ENCODE measurements at regions not wholly inside any gene's neighbourhood (a gene's known extent, or its start where the extent isn't known, plus 50 kb on each side); places are given as distances from the start of the nearest gene placed in this dataset.
A peak's percentile ranks its signal among the peaks of the same experiment; 100 is the strongest.
"Not testable (repeated sequence)": the region's sequence is repeated elsewhere in the genome, so short reads cannot be mapped to it uniquely, and the experiment has no call there.

GRCh38 chr11:43129329-43129728, 182.5 kb upstream of the API5 start:
- DNase-seq (ENCODE audit: low read depth in 2 of 2), result no peak

GRCh38 chr11:43130616-43131015, 181.2 kb upstream of the API5 start:
- DNase-seq (ENCODE audit: low read depth in 2 of 2), result no peak

GRCh38 chr11:43135966-43136534, 175.7 kb upstream of the API5 start:
- no peak for DNase-seq (ENCODE audit: low read depth in 2 of 2)

- no peak for DNase-seq (ENCODE audit: low read depth in 2 of 2)
Measured at GRCh38 chr11:43138621-43139140, 173.1 kb upstream of the API5 start.

- no peak for DNase-seq (ENCODE audit: low read depth in 2 of 2)
Measured at GRCh38 chr11:43145653-43146052, 166.1 kb upstream of the API5 start.

GRCh38 chr11:43150697-43151096, 161.1 kb upstream of the API5 start:
- no peak for DNase-seq (ENCODE audit: low read depth in 2 of 2)

- DNase-seq (ENCODE audit: low read depth in 2 of 2), result no peak
Measured at GRCh38 chr11:43164831-43165230, 147.0 kb upstream of the API5 start.

GRCh38 chr11:43165393-43165792, 146.4 kb upstream of the API5 start:
- DNase-seq (ENCODE audit: low read depth in 2 of 2), result not testable (repeated sequence)

- not testable (repeated sequence) for DNase-seq (ENCODE audit: low read depth in 2 of 2)
Measured at GRCh38 chr11:43168241-43168640, 143.6 kb upstream of the API5 start.

- DNase-seq (ENCODE audit: low read depth in 2 of 2), result no peak
Measured at GRCh38 chr11:43172477-43172876, 139.3 kb upstream of the API5 start.

GRCh38 chr11:43177975-43178374, 133.8 kb upstream of the API5 start:
- DNase-seq (ENCODE audit: low read depth in 2 of 2), result no peak

GRCh38 chr11:43194459-43194858, 117.3 kb upstream of the API5 start:
- not testable (repeated sequence) for DNase-seq (ENCODE audit: low read depth in 2 of 2)

- no peak for DNase-seq (ENCODE audit: low read depth in 2 of 2)
Measured at GRCh38 chr11:43197379-43197778, 114.4 kb upstream of the API5 start.

GRCh38 chr11:43200031-43200430, 111.8 kb upstream of the API5 start:
- no peak for DNase-seq (ENCODE audit: low read depth in 2 of 2)

- no peak for DNase-seq (ENCODE audit: low read depth in 2 of 2)
Measured at GRCh38 chr11:43212279-43212678, 99.5 kb upstream of the API5 start.

- DNase-seq (ENCODE audit: low read depth in 2 of 2), result no peak
Measured at GRCh38 chr11:43214471-43214870, 97.3 kb upstream of the API5 start.

- DNase-seq (ENCODE audit: low read depth in 2 of 2), result no peak
Measured at GRCh38 chr11:43217849-43218248, 93.9 kb upstream of the API5 start.

GRCh38 chr11:43222215-43222614, 89.6 kb upstream of the API5 start:
- peak in 1 of 2 experiments; percentile 13 for DNase-seq (ENCODE audit: low read depth in 2 of 2)

GRCh38 chr11:43223026-43223425, 88.8 kb upstream of the API5 start:
- DNase-seq (ENCODE audit: low read depth in 2 of 2), result peak in 1 of 2 experiments; percentile 30

GRCh38 chr11:43234881-43235280, 76.9 kb upstream of the API5 start:
- no peak for DNase-seq (ENCODE audit: low read depth in 2 of 2)

GRCh38 chr11:43238341-43238740, 73.5 kb upstream of the API5 start:
- no peak for DNase-seq (ENCODE audit: low read depth in 2 of 2)

- DNase-seq (ENCODE audit: low read depth in 2 of 2), result no peak
Measured at GRCh38 chr11:43239791-43240190, 72.0 kb upstream of the API5 start.

- no peak for DNase-seq (ENCODE audit: low read depth in 2 of 2)
Measured at GRCh38 chr11:43242401-43242800, 69.4 kb upstream of the API5 start.

GRCh38 chr11:43243927-43244326, 67.9 kb upstream of the API5 start:
- DNase-seq (ENCODE audit: low read depth in 2 of 2), result no peak

Data from fibroblast of skin of left biceps (primary cell).